GM23338 (cell line): ENCODE measurements at regions not wholly inside any gene's neighbourhood (a gene's known extent, or its start where the extent isn't known, plus 50 kb on each side); places are given as distances from the start of the nearest gene placed in this dataset.

Experiments
- ATAC-seq: fragments of 200-7000 bp; cut with Tn5 transposase; 3 replicates; pipeline ENCODE4 v1.9.1; 2020
- DNase-seq: peaks from one replicate; pipeline ENCODE4 v3.0.0-alpha.2; 2015; ENCODE audit warnings: low spot score
- H2AFZ ChIP-seq: fragments of 200-600 bp; sonication (generic); 2 replicates; pipeline ENCODE4 v1.8.0; 2016; ENCODE audit warnings: antibody characterized with exemption, mild to moderate bottlenecking, moderate library complexity
- H3F3A ChIP-seq: fragments of 200-600 bp; sonication (generic); replicated peaks from 2 replicates; pipeline ENCODE4 v1.8.0; 2017; ENCODE audit warnings: antibody characterized with exemption, mixed run types, low read depth
- H3K27ac ChIP-seq: fragments of 200-600 bp; sonication (generic); 2 replicates; pipeline ENCODE4 v1.6.1; 2016; ENCODE audit warnings: low read depth
- H3K27me3 ChIP-seq: fragments of 200-600 bp; sonication (generic); 2 replicates; pipeline ENCODE4 v1.8.0; 2016; ENCODE audit warnings: mild to moderate bottlenecking, mixed run types, moderate library complexity; ENCODE audit not compliant: insufficient read depth
- H3K36me3 ChIP-seq: fragments of 200-600 bp; sonication (generic); 2 replicates; pipeline ENCODE4 v1.8.0; 2016; ENCODE audit warnings: mild to moderate bottlenecking; ENCODE audit not compliant: insufficient read depth
- H3K4me1 ChIP-seq: fragments of 200-600 bp; sonication (generic); 2 replicates; pipeline ENCODE4 v1.8.0; 2016; ENCODE audit warnings: mild to moderate bottlenecking, moderate library complexity; ENCODE audit not compliant: insufficient read depth
- H3K4me2 ChIP-seq: fragments of 200-600 bp; sonication (generic); 2 replicates; pipeline ENCODE4 v1.7.1; 2017; ENCODE audit warnings: mixed run types
- H3K4me3 ChIP-seq: fragments of 200-600 bp; sonication (generic); 2 replicates; pipeline ENCODE4 v1.6.1; 2016; ENCODE audit warnings: mixed run types
- H3K79me2 ChIP-seq: fragments of 200-600 bp; sonication (generic); replicated peaks from 2 replicates; pipeline ENCODE4 v1.8.0; 2017; ENCODE audit warnings: mild to moderate bottlenecking; ENCODE audit not compliant: insufficient read depth
- H3K9me2 ChIP-seq: fragments of 200-600 bp; sonication (generic); 2 replicates; pipeline ENCODE4 v1.8.0; 2017; ENCODE audit not compliant: insufficient read depth
- H4K20me1 ChIP-seq: fragments of 200-600 bp; sonication (generic); replicated peaks from 2 replicates; pipeline ENCODE4 v1.8.0; 2017; ENCODE audit warnings: mild to moderate bottlenecking; ENCODE audit not compliant: insufficient read depth
- H3K27ac Mint-ChIP-seq: 2 replicates; pipeline ENCODE4 v1.8.0; 2020; ENCODE audit warnings: inconsistent platforms, mild to moderate bottlenecking, moderate library complexity, mixed read lengths
- H3K27me3 Mint-ChIP-seq: 3 replicates; pipeline ENCODE4 v1.8.0; 2022; ENCODE audit warnings: low read depth, mild to moderate bottlenecking, moderate library complexity, mixed read lengths, inconsistent platforms; ENCODE audit not compliant: insufficient read depth, poor library complexity
- H3K36me3 Mint-ChIP-seq: 3 replicates; pipeline ENCODE4 v1.8.0; 2021; ENCODE audit warnings: low read depth, mild to moderate bottlenecking, inconsistent platforms, moderate library complexity, mixed read lengths
- H3K4me1 Mint-ChIP-seq: 3 replicates; pipeline ENCODE4 v1.8.0; 2020; ENCODE audit warnings: mild to moderate bottlenecking, inconsistent platforms, mixed read lengths
- H3K4me3 Mint-ChIP-seq: 3 replicates; pipeline ENCODE4 v1.8.0; 2021; ENCODE audit warnings: moderate library complexity, mild to moderate bottlenecking, inconsistent platforms, mixed read lengths
- H3K9me3 Mint-ChIP-seq: 3 replicates; pipeline ENCODE4 v1.8.0; 2020; ENCODE audit warnings: moderate library complexity, mild to moderate bottlenecking, inconsistent platforms, mixed read lengths
- CREB1 ChIP-seq: fragments of 250-450 bp; sonication (Bioruptor Pico); IDR thresholded peaks from 2 replicates; pipeline ENCODE4 v1.5.0; 2020; ENCODE audit warnings: low read depth, mild to moderate bottlenecking, moderate library complexity
- EZH2 ChIP-seq: fragments of 200-600 bp; sonication (generic); IDR thresholded peaks from one replicate; pipeline ENCODE4 v1.8.0; 2017; ENCODE audit warnings: antibody characterized with exemption, mild to moderate bottlenecking, low read depth; ENCODE audit not compliant: unreplicated experiment
- EZH2phosphoT487 ChIP-seq: fragments of 200-600 bp; sonication (generic); IDR thresholded peaks from one replicate; pipeline ENCODE4 v1.8.1; 2018; ENCODE audit warnings: antibody characterized with exemption; ENCODE audit not compliant: unreplicated experiment
- JUNB ChIP-seq: IDR thresholded peaks from one replicate; pipeline ENCODE4 v1.6.1; 2016; ENCODE audit warnings: antibody characterized with exemption; ENCODE audit not compliant: unreplicated experiment
- NANOG ChIP-seq: IDR thresholded peaks from 2 replicates; pipeline ENCODE4 v1.6.1; 2016; ENCODE audit warnings: antibody characterized with exemption, borderline replicate concordance
- POLR2AphosphoS5 ChIP-seq: IDR thresholded peaks from 2 replicates; pipeline ENCODE4 v1.6.1; 2016; ENCODE audit warnings: antibody characterized with exemption, low read depth
- STAT1 ChIP-seq: IDR thresholded peaks from one replicate; pipeline ENCODE4 v1.6.1; 2016; ENCODE audit warnings: antibody characterized with exemption; ENCODE audit not compliant: unreplicated experiment
- ZNF114 ChIP-seq: fragments of 250-450 bp; sonication (Bioruptor Pico); IDR thresholded peaks from 2 replicates; pipeline ENCODE4 v1.5.0; 2020; ENCODE audit warnings: mild to moderate bottlenecking, moderate library complexity
- ZNF331 ChIP-seq: fragments of 250-450 bp; sonication (Bioruptor Pico); IDR thresholded peaks from 2 replicates; pipeline ENCODE4 v1.5.0; 2020; ENCODE audit warnings: low read depth, mild to moderate bottlenecking, moderate library complexity
- TF ChIP-seq, protein P1 (sequence below): IDR thresholded peaks from 2 replicates; pipeline ENCODE4 v1.6.1; 2016; ENCODE audit warnings: antibody characterized with exemption
- TF ChIP-seq, protein P2 (sequence below): IDR thresholded peaks from one replicate; pipeline ENCODE4 v1.6.1; 2018; ENCODE audit warnings: antibody characterized with exemption; ENCODE audit not compliant: unreplicated experiment
- TF ChIP-seq, protein P3 (sequence below): fragments of 250-450 bp; sonication (Bioruptor Pico); IDR thresholded peaks from 2 replicates; pipeline ENCODE4 v1.5.0; 2020; ENCODE audit warnings: mild to moderate bottlenecking, moderate library complexity
- TF ChIP-seq, protein P4 (sequence below), 2 experiments: fragments of 200-600 bp in 1 of 2; sonication (generic) in 1 of 2; conservative IDR thresholded peaks; 2 replicates each; pipeline versions ENCODE4 v1.5.1 to v1.6.1; 2016 to 2017; ENCODE audit warnings: antibody characterized with exemption in 2 of 2, low read depth in 2 of 2, mild to moderate bottlenecking in 2 of 2, moderate library complexity in 1 of 2

DNA sequence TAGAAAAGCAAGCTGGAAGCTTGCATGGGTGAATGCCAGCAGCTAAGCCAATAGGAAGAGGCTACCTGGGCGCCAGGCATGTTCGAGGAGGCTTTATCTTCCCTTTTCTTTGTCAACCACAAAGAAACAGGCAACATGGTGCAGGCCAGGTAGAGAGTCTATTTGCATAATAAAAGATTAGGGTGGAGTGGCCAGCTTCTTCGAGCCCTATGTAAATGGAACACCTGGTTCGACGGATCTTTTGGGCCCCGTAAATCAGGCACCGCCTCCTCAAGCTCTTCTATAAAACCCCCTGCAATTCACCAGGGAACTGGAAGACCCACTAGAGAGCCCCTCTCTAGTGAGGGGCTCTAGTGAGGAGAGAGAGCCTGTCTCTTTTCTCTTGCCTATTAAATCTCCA is 1106.2 kb upstream of the CELF2 start:
- H3K27ac Mint-ChIP-seq, result no peak overlapping the region; the same call in 1 of the 2 replicates
- peaks cover 19% of the 10 kb centered on the region; the same call in 2 of the 3 replicates for H3K36me3 Mint-ChIP-seq
- H3K79me2 ChIP-seq, result no peaks in the 10 kb centered on the region
- ATAC-seq (peak; percentile 99), DNase-seq (peak; percentile 88)
- no peaks in the 10 kb centered on the region for H3K36me3 ChIP-seq
- no peak overlapping the region for H2AFZ ChIP-seq
- no peaks in the 10 kb centered on the region for H3K27me3 ChIP-seq
- H3K27ac ChIP-seq, result peak overlapping the region; percentile 53
- H4K20me1 ChIP-seq, result no peaks in the 10 kb centered on the region
- no peak for TF ChIP-seq ZNF331 (CRISPR knock-in tag)
- TF ChIP-seq, protein P1, sequence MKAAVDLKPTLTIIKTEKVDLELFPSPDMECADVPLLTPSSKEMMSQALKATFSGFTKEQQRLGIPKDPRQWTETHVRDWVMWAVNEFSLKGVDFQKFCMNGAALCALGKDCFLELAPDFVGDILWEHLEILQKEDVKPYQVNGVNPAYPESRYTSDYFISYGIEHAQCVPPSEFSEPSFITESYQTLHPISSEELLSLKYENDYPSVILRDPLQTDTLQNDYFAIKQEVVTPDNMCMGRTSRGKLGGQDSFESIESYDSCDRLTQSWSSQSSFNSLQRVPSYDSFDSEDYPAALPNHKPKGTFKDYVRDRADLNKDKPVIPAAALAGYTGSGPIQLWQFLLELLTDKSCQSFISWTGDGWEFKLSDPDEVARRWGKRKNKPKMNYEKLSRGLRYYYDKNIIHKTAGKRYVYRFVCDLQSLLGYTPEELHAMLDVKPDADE, result no peak
- no peak for TF ChIP-seq STAT1
- no peak for TF ChIP-seq CREB1 (CRISPR knock-in tag)
- TF ChIP-seq EZH2phosphoT487, result no peak
- no peak for TF ChIP-seq NANOG
- TF ChIP-seq, protein P2, sequence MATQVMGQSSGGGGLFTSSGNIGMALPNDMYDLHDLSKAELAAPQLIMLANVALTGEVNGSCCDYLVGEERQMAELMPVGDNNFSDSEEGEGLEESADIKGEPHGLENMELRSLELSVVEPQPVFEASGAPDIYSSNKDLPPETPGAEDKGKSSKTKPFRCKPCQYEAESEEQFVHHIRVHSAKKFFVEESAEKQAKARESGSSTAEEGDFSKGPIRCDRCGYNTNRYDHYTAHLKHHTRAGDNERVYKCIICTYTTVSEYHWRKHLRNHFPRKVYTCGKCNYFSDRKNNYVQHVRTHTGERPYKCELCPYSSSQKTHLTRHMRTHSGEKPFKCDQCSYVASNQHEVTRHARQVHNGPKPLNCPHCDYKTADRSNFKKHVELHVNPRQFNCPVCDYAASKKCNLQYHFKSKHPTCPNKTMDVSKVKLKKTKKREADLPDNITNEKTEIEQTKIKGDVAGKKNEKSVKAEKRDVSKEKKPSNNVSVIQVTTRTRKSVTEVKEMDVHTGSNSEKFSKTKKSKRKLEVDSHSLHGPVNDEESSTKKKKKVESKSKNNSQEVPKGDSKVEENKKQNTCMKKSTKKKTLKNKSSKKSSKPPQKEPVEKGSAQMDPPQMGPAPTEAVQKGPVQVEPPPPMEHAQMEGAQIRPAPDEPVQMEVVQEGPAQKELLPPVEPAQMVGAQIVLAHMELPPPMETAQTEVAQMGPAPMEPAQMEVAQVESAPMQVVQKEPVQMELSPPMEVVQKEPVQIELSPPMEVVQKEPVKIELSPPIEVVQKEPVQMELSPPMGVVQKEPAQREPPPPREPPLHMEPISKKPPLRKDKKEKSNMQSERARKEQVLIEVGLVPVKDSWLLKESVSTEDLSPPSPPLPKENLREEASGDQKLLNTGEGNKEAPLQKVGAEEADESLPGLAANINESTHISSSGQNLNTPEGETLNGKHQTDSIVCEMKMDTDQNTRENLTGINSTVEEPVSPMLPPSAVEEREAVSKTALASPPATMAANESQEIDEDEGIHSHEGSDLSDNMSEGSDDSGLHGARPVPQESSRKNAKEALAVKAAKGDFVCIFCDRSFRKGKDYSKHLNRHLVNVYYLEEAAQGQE, result no peak
- TF ChIP-seq, protein P3, sequence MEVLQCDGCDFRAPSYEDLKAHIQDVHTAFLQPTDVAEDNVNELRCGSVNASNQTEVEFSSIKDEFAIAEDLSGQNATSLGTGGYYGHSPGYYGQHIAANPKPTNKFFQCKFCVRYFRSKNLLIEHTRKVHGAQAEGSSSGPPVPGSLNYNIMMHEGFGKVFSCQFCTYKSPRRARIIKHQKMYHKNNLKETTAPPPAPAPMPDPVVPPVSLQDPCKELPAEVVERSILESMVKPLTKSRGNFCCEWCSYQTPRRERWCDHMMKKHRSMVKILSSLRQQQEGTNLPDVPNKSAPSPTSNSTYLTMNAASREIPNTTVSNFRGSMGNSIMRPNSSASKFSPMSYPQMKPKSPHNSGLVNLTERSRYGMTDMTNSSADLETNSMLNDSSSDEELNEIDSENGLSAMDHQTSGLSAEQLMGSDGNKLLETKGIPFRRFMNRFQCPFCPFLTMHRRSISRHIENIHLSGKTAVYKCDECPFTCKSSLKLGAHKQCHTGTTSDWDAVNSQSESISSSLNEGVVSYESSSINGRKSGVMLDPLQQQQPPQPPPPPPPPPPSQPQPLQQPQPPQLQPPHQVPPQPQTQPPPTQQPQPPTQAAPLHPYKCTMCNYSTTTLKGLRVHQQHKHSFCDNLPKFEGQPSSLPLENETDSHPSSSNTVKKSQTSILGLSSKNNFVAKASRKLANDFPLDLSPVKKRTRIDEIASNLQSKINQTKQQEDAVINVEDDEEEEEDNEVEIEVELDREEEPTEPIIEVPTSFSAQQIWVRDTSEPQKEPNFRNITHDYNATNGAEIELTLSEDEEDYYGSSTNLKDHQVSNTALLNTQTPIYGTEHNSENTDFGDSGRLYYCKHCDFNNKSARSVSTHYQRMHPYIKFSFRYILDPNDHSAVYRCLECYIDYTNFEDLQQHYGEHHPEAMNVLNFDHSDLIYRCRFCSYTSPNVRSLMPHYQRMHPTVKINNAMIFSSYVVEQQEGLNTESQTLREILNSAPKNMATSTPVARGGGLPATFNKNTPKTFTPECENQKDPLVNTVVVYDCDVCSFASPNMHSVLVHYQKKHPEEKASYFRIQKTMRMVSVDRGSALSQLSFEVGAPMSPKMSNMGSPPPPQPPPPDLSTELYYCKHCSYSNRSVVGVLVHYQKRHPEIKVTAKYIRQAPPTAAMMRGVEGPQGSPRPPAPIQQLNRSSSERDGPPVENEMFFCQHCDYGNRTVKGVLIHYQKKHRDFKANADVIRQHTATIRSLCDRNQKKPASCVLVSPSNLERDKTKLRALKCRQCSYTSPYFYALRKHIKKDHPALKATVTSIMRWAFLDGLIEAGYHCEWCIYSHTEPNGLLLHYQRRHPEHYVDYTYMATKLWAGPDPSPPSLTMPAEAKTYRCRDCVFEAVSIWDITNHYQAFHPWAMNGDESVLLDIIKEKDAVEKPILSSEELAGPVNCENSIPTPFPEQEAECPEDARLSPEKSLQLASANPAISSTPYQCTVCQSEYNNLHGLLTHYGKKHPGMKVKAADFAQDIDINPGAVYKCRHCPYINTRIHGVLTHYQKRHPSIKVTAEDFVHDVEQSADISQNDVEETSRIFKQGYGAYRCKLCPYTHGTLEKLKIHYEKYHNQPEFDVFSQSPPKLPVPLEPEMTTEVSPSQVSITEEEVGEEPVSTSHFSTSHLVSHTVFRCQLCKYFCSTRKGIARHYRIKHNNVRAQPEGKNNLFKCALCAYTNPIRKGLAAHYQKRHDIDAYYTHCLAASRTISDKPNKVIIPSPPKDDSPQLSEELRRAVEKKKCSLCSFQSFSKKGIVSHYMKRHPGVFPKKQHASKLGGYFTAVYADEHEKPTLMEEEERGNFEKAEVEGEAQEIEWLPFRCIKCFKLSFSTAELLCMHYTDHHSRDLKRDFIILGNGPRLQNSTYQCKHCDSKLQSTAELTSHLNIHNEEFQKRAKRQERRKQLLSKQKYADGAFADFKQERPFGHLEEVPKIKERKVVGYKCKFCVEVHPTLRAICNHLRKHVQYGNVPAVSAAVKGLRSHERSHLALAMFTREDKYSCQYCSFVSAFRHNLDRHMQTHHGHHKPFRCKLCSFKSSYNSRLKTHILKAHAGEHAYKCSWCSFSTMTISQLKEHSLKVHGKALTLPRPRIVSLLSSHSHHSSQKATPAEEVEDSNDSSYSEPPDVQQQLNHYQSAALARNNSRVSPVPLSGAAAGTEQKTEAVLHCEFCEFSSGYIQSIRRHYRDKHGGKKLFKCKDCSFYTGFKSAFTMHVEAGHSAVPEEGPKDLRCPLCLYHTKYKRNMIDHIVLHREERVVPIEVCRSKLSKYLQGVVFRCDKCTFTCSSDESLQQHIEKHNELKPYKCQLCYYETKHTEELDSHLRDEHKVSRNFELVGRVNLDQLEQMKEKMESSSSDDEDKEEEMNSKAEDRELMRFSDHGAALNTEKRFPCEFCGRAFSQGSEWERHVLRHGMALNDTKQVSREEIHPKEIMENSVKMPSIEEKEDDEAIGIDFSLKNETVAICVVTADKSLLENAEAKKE (CRISPR knock-in tag), result no peak
- no peak for TF ChIP-seq POLR2AphosphoS5
- TF ChIP-seq, protein P4, sequence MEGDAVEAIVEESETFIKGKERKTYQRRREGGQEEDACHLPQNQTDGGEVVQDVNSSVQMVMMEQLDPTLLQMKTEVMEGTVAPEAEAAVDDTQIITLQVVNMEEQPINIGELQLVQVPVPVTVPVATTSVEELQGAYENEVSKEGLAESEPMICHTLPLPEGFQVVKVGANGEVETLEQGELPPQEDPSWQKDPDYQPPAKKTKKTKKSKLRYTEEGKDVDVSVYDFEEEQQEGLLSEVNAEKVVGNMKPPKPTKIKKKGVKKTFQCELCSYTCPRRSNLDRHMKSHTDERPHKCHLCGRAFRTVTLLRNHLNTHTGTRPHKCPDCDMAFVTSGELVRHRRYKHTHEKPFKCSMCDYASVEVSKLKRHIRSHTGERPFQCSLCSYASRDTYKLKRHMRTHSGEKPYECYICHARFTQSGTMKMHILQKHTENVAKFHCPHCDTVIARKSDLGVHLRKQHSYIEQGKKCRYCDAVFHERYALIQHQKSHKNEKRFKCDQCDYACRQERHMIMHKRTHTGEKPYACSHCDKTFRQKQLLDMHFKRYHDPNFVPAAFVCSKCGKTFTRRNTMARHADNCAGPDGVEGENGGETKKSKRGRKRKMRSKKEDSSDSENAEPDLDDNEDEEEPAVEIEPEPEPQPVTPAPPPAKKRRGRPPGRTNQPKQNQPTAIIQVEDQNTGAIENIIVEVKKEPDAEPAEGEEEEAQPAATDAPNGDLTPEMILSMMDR (conservative IDR thresholded peaks at IDR 0.05; ENCODE audit: low read depth in 2 of 2), result no peak
- TF ChIP-seq JUNB, result no peak
- TF ChIP-seq EZH2, result no peak
- TF ChIP-seq ZNF114 (CRISPR knock-in tag), result no peak; the same call in 1 of the 2 replicates
- H3K27me3 Mint-ChIP-seq, result peaks cover 4% of the 10 kb centered on the region
- peaks cover 12% of the 10 kb centered on the region; the same call in 1 of the 2 replicates for H3K9me2 ChIP-seq
- no peak overlapping the region for H3K4me3 Mint-ChIP-seq
- H3K9me3 Mint-ChIP-seq, result peaks cover 27% of the 10 kb centered on the region
- peaks cover 8% of the 10 kb centered on the region; the same call in 2 of the 3 replicates for H3K4me1 Mint-ChIP-seq
- H3K4me1 ChIP-seq, result 0 out of 2 replicates have a peak, but pooled peaks cover 6% of the 10 kb centered on the region
- no peak overlapping the region for H3K4me3 ChIP-seq
- H3K4me2 ChIP-seq, result 0 out of 2 replicates have a peak overlapping the region, but pooled peaks have one; percentile 37
- no peaks in the 10 kb centered on the region for H3F3A ChIP-seq
